A673 (cell line): ENCODE measurements at regions not wholly inside any gene's neighbourhood (a gene's known extent, or its start where the extent isn't known, plus 50 kb on each side); places are given as distances from the start of the nearest gene placed in this dataset.

Experiments
- CTCF ChIP-seq: fragments of 300-800, 200-600 bp; sonication (generic); conservative IDR thresholded peaks from 2 replicates; pipeline ENCODE4 v1.5.1; 2017; ENCODE audit warnings: low read depth, mild to moderate bottlenecking, antibody characterized with exemption, low read length, moderate library complexity, mixed read lengths
- EZH2 ChIP-seq: fragments of 200-600 bp; sonication (generic); IDR thresholded peaks from 2 replicates; pipeline ENCODE4 v1.6.1; 2017; ENCODE audit warnings: borderline replicate concordance, low read depth, mild to moderate bottlenecking, mixed read lengths, antibody characterized with exemption, low read length; ENCODE audit not compliant: poor library complexity, severe bottlenecking

GRCh38 chr1:237976331-237976730 is 85.6 kb upstream of the ZP4 start:
- TF ChIP-seq CTCF (no peak), EZH2 (no peak)
